Epidermal melanocyte (primary cell): ENCODE measurements at regions not wholly inside any gene's neighbourhood (a gene's known extent, or its start where the extent isn't known, plus 50 kb on each side); places are given as distances from the start of the nearest gene placed in this dataset.

Experiments used
- DNase-seq: peaks from one replicate; pipeline ENCODE4 v3.0.0; 2011; ENCODE audit warnings: low spot score; ENCODE audit not compliant: insufficient read length

DNA sequence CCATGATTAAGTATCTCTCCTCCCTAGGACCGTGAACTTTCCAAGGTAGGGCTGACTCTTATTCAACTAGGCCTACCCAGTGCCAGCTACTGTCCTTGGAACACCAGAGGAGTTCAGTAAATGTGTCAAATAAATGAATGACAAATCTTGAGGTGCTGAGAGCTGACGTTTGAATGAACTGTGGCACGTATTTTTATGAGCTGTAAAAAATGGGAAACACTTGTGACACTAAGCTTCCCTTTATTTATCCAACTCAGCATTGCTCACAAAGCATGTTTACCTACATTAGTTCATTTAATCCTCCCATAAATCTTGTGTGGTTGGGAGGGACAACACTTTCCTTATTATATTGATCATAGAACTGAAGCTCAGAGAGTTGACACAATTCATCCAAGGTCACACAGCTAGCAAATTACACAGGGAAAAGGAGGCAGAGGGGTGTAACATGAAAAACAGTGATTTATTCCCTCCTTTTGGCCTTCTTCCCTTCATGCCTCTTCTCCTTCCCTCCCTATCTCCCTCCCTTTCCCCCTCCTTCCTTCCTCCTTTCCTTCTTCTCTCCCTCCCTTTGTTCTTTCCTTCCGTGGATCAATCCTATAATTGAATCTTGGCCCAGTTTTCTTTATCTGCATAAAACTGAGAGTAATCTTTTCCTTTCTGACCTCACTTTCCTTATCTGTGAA, 412.6 kb downstream of the DMRT2 start:
- no peak for DNase-seq

DNA sequence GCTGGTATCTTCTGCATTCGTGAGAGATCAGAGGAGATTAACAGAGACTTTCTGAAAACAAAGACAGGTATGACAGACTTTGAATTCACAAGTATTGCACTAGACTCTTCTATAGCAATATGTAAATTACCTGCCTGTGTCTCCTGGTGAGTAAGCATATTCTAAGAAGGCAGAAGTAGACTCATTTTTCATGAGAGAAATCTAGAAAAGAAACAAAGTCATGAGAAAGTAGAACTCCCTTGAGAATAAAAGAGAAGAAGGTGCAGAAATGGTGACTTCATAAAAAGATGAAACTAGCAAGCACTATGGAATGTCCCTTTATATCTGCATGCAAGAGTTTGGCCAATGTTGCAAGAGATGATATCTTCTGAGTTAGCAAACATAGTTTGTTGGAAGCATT, 419.8 kb downstream of the DMRT2 start:
- no peak for DNase-seq

DNA sequence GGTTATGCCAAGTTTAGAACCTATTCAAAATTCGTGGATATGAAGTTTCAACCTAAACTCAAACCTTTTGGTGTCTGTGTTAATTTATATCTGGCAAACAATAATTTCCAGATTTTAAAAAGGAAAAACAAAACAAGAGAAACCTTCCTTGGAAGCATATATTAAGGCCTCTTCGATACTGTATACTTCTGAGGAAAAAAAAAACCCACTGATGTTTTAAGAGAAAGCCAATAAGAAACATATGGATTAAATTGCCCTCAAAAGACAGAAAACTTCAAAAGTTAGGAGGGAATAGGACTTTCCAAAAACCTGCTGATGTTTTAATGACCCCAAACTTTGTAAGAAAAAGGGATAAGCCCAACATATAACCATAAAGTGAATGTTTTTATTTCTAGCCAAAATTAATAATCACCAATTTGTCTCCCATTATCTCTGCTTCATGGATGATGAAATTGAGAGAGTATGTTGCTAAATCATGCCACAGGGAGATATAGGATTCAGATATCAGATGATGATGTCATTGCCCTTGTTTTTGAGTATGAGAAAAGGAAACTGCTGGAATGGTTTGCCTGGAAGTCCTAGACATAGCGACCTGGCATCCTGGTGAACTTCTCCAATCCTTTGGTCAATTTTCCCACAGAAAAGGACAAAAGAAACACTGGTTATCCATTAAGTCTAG, 423.9 kb downstream of the DMRT2 start:
- no peak for DNase-seq

DNA sequence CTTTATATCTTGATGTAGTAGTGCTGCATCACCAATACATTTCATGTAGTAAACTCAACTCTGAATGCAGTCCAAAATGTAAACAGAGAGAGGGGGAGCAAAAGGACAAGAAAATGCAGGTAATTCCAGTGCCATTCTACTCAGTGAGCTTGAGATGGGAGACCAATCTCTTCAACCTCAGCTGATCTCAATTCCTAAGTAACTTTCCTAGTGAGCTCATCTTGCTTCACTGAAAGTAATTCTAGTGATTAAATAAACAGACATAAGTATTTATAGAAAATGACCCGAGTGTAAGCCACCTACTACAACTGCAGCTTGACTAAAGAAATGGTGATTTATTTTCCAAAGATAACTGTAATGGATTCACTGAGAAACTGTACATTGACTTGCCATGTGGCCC, 424.5 kb downstream of the DMRT2 start:
- no peak for DNase-seq

DNA sequence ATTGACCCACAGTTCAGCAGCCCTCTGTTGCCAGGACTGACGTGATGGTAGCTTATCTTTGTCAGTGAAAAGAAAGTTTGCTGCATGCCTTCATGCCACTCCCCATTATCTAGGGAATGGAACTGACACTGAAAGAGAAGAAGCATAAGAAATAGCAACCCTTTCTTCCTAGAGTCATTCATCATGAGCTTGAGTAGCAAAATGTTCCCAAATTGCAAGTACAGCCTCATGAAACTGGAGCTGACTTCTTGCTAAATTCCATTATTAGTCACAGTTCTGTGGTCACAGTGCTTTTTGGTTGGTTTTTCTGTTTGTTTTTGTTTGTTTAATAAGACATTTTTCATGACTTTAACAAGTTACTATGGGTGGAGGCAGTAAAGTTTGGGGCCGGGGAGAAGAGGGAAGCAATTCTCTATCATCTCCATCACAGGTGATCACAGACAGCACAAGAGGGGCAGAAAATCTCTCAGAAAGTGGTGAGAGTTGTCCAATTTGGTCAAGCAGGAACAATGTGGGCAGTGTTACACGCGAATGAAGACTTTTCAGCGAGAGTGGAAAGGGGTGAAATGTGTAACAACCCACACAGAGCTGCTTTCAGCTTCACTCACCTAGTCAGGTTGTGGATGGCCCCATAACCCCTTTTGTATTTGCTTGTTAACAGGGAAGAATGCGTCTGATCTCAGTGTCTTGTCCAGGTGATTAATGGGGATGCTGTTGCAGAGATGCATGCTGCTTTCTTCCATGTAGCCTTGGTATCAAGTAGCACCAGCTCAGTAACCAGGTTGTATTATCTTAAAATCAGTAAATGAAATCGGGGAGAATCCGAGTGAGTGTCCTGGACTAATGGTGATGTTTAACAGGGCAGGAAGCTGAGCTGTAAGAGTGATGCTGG, 440.4 kb downstream of the DMRT2 start:
- no peak for DNase-seq

DNA sequence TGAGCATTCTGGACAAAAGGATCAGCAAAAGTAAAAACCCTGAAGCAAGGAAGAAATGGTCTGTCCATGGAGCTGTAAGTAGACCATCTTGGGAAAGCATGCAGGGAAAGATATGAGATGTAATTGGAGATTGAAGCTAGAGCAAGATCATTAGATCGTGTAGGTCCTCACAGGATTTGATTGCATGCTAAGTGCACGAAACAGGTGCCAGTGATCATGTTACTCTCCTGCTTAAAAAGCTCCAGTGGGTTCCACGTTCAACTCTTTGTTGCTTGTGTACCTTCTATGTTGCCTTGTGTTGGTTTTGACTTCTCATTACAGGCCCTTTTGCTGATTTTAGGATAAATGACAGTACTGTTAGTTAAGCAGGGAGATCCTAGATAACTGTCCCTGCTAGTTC, 442.0 kb downstream of the DMRT2 start:
- DNase-seq: no peak

DNA sequence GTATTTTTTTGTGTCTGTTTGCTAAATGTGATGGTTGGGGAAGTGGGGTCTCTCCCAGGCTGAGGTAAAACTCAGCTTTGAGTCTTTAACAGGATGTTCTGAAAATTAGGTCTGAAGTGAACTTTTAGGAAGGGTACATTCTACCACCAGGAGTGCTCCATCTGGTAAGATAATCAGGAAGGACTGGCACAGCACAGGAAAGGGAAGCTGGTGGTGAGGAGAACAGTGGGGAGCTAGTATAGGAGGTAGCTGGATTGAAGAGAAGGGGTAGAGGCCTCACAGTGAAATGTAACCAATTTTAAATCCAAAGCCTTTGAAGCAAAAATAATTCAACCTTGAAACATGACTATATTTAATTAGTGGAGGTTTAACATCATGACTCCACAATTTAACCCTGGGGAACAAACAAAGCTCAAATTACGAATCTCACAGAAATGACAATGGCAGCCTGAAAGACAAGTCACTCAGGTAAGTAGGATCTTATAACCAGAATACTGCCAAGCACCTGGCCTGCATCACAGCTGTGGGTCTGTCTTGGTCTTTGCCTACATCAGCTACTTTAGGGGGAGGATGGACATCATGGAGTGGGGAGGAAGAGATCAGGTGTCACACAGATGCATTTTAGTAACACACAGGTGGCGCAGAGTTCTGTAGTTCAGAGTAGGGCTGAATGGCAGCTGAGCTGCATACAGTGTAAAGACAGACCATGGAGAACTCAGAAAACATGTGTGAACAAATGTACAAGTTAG, 445.3 kb downstream of the DMRT2 start:
- no peak for DNase-seq

DNA sequence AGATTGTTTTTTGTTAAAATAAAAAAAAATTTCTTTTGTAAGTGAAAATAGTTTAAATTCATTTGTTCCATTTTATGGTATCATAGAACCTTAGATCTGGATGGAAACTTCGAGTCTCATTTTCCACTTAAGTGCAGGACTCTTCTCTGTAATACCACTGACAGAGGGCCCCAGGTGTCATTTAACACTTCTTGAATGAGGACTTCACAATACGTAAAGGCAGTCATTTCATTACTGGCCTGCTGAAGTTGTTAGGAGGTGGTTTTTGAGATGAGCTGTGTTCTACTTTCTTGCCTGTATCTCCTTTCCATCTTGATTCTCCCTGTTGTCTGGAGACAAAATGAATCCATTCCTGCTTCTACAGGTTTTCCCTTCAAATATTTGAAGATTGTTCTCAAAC, 455.3 kb downstream of the DMRT2 start:
- DNase-seq: no peak

DNA sequence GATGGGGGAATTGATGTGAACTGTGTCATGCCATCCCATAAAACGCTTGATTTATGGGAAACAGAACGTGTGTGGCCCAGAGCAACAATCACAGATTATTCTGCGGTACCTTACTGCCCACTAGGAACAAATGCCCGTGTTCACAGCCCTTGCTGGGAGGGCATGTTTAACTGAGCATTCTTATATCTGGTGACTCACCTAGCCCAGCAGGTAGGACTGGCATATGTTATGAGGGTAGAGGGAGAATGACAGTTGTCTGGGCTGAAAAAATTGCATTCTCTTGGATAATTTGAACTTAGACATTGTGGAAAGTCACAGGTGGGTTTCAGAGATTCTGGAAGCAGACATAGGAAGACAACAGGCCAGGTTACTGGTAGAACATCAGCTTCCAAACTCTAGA, 460.6 kb downstream of the DMRT2 start:
- no peak for DNase-seq

DNA sequence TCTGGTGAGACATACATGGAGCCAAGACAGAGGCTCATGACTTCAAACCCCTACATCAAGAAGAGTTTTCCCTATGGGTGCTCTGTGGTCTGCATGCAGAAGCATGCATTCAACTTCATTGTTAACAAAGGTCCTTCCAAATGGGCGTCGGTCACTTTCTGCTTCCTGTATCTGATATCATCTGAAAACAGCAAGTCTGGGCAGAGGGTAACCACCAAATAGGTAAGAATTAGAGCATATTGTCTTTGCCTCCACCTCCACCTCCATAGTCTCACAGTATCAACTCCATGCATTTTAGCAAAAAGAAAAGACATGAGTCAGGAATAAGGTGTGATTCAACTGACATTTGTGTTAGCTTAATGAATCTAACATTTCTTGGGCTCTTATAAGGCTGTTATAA, 462.9 kb downstream of the DMRT2 start:
- no peak for DNase-seq

DNA sequence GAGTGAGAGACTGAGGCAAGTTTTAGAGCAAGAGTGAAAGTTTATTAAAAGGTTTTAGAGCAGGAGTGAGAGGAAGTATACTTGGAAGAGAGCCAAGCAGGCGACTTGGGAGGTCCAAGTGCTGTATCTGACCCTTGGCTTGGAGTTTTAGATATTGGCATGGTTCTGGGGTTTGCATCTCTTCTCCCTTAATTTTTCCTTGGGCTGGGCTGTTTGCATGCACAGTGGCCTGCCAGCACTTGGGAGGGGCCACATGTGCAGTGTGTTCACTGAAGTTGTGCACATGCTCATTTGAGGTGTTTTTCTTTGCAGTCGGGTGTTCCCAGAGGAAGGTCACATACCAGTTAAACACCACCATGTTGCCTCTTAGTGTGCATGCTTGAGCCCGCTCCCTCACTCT, 464.1 kb downstream of the DMRT2 start:
- DNase-seq: no peak

DNA sequence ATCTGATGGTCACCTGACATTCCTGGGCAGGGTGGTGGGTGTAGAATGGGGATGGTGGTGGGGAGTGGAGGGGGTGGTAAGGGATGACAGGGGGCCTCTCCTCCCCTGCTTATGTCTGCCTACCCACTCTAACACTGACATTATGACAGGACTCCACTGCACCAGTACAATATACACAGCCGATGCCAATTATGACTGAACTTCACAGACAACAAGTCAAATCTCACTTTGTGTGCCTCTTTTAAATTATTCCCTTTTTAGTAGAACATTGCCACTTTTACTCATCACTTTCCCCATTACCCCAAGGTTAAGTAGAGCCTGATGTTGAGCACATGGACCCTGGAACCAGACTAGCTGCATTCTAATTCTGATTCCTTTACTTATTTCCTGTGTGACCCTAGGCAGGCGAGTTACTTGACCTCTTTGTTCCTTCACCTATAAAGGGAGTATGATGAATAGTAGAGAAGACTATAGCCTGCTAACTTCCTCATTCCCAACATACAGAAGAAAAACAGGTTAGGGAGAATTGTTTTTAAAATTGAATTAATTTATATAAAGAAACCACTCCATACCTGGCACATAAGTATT, 464.7 kb downstream of the DMRT2 start:
- no peak for DNase-seq

DNA sequence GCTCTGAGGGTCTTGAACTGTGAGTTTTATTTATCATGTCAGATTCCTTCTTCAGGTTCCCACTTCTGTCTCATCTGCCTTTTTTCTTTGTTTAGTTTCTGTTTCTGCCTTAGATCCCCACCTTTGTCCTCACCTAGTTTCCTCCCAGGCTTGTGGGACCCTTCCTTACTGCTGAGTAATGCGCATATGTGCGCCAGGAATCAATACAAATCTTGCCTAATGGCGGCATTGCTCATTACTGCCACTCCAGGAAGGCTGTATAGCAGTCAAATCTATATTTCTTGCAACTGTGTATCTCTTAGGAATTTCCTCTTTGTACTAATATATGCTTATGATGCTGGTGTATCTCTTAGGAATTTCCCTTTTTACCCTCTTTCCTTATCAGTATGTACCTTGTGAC, 465.4 kb downstream of the DMRT2 start:
- DNase-seq: no peak

DNA sequence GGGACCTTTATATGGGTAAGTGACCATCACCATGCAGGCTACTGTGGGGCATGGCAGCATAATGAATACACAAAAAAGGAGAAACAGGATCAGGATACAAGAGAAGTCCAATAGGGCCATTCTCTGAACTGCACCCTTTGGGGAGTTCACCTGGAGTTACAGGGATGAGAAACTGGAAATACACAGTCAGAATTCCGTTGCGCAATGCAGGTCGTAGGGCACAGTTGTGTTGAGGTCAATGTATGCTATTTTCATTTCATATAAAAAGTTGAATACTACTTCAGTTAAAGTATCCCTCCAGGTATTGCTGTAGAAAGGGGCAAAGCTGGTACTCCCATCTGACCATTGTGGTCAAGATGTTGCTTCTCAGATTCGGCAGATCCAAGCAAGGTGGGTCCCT, 471.4 kb downstream of the DMRT2 start:
- no peak for DNase-seq

DNA sequence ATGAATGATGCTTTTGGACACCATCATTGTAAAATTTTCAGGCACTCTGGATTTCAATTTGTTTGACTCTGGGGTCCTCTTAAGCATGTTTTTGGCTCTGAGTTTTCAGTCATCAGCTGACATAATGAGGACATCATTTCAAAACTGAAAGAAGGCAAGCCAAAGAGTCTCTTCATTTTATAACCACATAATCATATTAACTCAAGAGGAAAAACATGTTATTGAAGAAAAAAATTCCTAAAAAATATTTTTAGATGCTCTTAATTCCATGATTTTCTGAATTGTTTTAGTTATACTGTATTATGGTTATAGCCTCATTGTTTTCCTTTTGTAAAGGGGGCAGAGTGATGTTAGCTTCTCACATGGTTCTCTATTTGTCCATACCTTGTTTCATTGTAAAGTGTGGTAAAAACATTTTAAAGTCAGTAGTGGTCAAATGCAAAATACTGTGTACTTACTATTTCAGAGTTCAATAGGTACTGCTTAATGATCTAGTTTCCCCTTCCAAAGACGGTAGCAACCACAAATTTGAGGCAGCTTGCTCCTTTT, 472.1 kb downstream of the DMRT2 start:
- no peak for DNase-seq

DNA sequence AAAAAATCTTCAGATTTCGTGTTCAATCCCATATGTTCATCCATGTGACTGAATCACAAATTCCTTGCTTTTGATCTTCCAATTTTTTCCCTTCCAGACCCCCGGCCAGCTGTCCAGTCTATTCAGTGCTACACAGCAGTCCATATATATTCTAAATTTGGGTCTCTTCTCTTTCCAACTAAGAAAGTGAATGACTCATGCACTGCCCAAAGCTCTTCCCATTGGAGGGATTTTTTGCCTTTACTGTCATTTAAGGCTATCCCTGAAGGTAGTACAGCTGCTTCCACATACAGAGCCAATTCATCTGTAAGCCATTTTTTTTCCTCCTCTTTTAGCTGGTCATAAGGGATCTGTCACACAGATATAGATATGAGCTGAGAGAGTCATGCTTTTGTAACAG, 478.3 kb downstream of the DMRT2 start:
- no peak for DNase-seq

DNA sequence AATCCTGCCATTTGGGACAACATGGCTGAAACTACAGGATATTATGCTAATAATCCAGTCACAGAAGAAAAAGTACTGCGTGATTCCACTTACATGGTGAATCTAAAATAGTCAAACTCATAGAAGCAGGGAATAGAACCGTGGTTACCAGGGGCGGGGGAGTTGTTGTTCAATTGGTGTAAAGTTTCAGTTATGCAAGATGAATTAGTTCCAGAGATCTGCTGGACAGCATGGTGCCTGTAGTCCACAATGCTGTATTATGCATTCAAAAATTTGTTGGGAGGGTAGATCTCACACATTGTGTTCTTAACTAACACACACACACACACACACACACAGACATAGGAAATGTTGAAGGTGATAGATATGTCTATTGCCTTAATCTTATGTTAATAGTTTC, 480.5 kb downstream of the DMRT2 start:
- no peak for DNase-seq

DNA sequence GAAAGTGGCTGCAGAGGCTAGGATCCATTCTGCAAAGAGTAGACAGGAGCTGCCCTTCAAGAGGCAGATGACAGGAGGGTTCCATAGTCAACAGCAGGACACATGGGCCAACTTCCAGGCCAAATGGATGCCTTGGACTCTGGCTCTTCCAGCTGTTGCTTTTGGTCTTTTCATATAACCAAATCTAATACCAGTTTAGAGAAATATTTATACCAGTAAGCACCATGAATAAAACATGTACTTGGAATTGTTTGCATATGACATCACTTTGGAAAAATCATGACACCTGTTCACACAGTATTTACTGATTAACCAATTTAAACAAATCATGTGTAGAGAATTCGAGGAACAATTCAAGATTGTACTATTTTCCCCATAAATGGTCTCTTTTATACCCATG, 481.3 kb downstream of the DMRT2 start:
- DNase-seq: no peak

DNA sequence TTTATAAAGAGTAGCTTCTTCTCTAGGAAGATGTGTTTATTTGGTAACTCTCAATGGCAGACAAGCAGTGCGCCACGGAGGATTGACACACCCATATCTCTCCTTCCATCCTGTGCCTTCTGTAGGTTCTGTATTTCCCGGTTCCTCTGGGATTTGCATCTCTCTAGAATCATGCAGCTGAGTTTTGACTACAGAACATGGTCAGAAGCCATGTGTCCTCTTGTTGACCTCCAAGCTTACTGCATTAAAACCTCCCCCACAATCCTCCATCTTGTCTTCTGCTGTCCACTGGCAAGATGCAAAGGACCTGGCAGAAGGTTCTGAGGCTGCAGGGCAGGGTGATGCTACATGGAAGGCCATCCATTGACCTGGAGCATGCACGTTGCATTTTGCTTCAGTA, 482.0 kb downstream of the DMRT2 start:
- DNase-seq: no peak

DNA sequence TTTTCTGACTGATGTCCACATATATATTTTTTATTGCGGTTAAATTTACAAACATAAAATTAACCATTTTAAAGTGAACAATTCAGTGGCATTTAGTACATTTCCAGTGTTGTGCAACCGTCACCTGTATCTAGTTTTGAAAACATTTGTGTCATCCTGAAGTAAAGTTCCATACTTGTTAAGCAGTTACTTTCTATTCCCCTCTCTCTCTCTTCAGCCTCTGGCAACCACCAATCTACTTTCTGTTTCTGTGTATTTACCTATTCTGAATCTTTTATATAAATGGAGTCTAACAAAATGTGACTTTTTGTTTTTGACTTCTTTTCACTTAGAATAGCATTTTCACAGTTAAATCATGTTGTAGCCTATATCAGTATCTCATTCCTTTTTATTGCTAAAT, 480.1 kb upstream of the SMARCA2 start:
- no peak for DNase-seq

DNA sequence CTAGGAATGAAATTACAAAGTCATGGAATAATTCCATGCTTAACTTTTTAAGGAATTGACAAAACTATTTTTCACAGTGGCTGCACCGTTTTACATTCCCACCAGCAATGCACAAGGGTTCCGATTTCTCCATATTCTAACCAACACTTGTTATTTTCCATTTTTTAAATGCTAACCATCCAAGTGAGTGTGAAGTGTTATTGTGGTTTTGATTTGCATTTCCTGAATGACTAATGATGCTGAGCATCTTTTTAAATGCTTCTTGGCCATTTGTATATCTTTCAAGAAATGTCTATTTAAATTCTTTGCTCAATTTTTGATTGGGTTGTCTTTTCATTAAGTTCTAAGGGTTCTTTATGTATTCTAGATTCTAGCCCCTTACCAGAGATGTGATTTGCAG, 479.5 kb upstream of the SMARCA2 start:
- DNase-seq: no peak
